K562 (cell line): ENCODE measurements at regions not wholly inside any gene's neighbourhood (a gene's known extent, or its start where the extent isn't known, plus 50 kb on each side); places are given as distances from the start of the nearest gene placed in this dataset.

Experiments
- ATAC-seq: fragments of 200-7000 bp; cut with Tn5 transposase; 3 replicates; pipeline ENCODE4 v1.9.1; 2020; ENCODE audit warnings: moderate library complexity
- BruUV-seq: library from RNA; stranded (reverse); fragments of 400-500 nt; replicated peaks from 2 replicates; lab custom pipeline; 2021; lab: Mats Ljungman, UMichigan
- CTCF ChIA-PET: fragments of 300-600 bp; formaldehyde crosslinking; extraction: SDS; loops from one replicate; lab custom pipeline; 2021; ENCODE audit warnings: low intra/inter-chr PET ratio; lab: Yijun Ruan, JAX
- POLR2A ChIA-PET: fragments of 300-600, 350-650 bp; sonication (Branson Sonifier 250); formaldehyde crosslinking; extraction: SDS; loops from one replicate; lab custom pipeline; 2021; ENCODE audit warnings: antibody characterized with exemption, inconsistent platforms; lab: Yijun Ruan, JAX
- DNase-seq, 4 experiments: peaks; one replicate each; pipeline versions ENCODE4 v3.0.0 to v3.0.0-alpha.2; 2011 to 2018; ENCODE audit warnings: low spot score in 3 of 4, mixed read lengths in 3 of 4; ENCODE audit errors: extremely low read depth in 1 of 4
- FAIRE-seq: peaks from 2 replicates; lab custom pipeline; 2011; peaks lifted over from hg19 to GRCh38; lab: Jason Lieb, UNC
- H2AFZ ChIP-seq: 2 replicates; pipeline ENCODE4 v1.6.0; 2011; ENCODE audit warnings: low read depth, low read length, control low read depth, inconsistent platforms
- H3K27ac ChIP-seq: fragments of 200-600 bp; 3 replicates; pipeline ENCODE4 v1.8.0; 2011; ENCODE audit warnings: low read depth, mild to moderate bottlenecking, control low read depth, inconsistent platforms, low read length, moderate library complexity, mixed read lengths; ENCODE audit errors: extremely low read depth
- H3K27me3 ChIP-seq, 2 experiments: fragments of 300-600 bp in 1 of 2; 2 replicates in 1 of 2; 3 replicates in 1 of 2; pipeline versions ENCODE4 v1.6.0 to v1.8.0; 2011; ENCODE audit warnings: inconsistent platforms in 2 of 2, low read length in 2 of 2, mild to moderate bottlenecking in 1 of 2, mixed read lengths in 1 of 2, moderate library complexity in 1 of 2; ENCODE audit not compliant: control insufficient read depth in 2 of 2, insufficient read depth in 2 of 2
- H3K36me3 ChIP-seq: fragments of 300-600 bp; 3 replicates; pipeline ENCODE4 v1.8.0; 2011; ENCODE audit warnings: mild to moderate bottlenecking, low read length, inconsistent platforms; ENCODE audit not compliant: control insufficient read depth, insufficient read depth
- H3K4me1 ChIP-seq, 2 experiments: fragments of 200-600 bp in 1 of 2; replicated peaks in 1 of 2; 2 replicates in 1 of 2; 3 replicates in 1 of 2; pipeline versions ENCODE4 v1.5.1 to v1.8.0; 2011; ENCODE audit warnings: inconsistent platforms in 2 of 2, low read length in 2 of 2, mild to moderate bottlenecking in 1 of 2, mixed read lengths in 1 of 2, moderate library complexity in 1 of 2; ENCODE audit not compliant: control insufficient read depth in 2 of 2, insufficient read depth in 2 of 2
- H3K4me2 ChIP-seq: 2 replicates; pipeline ENCODE4 v1.6.1; 2011; ENCODE audit warnings: low read length, control low read depth, inconsistent platforms, mixed read lengths; ENCODE audit not compliant: insufficient read depth
- H3K4me3 ChIP-seq: fragments of 200-600 bp; sonication (generic), shearing (Covaris generic); 2 replicates; pipeline ENCODE4 v1.5.1; 2016; ENCODE audit warnings: control low read depth, inconsistent platforms
- H3K79me2 ChIP-seq: fragments of 200-600 bp; 3 replicates; pipeline ENCODE4 v1.8.0; 2011; ENCODE audit warnings: low read length, inconsistent platforms; ENCODE audit not compliant: control insufficient read depth, insufficient read depth
- H3K9ac ChIP-seq, 2 experiments: 2 replicates each; pipeline versions ENCODE4 v1.6.0 to v1.6.1; 2011; ENCODE audit warnings: low read depth in 2 of 2, low read length in 2 of 2, control low read depth in 1 of 2, inconsistent platforms in 1 of 2, mild to moderate bottlenecking in 1 of 2, mixed read lengths in 1 of 2; ENCODE audit not compliant: insufficient read depth in 1 of 2
- H3K9me1 ChIP-seq: one replicate; pipeline ENCODE4 v1.6.0; 2011; ENCODE audit warnings: inconsistent platforms, mild to moderate bottlenecking, low read length, moderate library complexity; ENCODE audit not compliant: control insufficient read depth, insufficient read depth
- H3K9me3 ChIP-seq: replicated peaks from 2 replicates; pipeline ENCODE4 v1.5.1; 2011; ENCODE audit warnings: low read depth, low read length, inconsistent platforms; ENCODE audit not compliant: control insufficient read depth, insufficient read depth
- H4K20me1 ChIP-seq: replicated peaks from 2 replicates; pipeline ENCODE4 v1.6.1; 2011; ENCODE audit warnings: low read length, inconsistent platforms, mixed read lengths; ENCODE audit not compliant: control insufficient read depth, insufficient read depth
- BCOR ChIP-seq: fragments of 450-650 bp; IDR thresholded peaks from 2 replicates; pipeline ENCODE4 v1.6.1; 2016
- KDM1A ChIP-seq, 2 experiments: fragments of 450-650 bp; IDR thresholded peaks; 2 replicates each; pipeline ENCODE4 v1.6.1; 2016; ENCODE audit warnings: mild to moderate bottlenecking in 2 of 2
- KDM4B ChIP-seq, 2 experiments: fragments of 450-650 bp in 1 of 2; sonication (generic) in 1 of 2; IDR thresholded peaks; 2 replicates each; pipeline ENCODE4 v1.6.1; 2016 to 2017; ENCODE audit warnings: borderline replicate concordance in 2 of 2, antibody characterized with exemption in 1 of 2, low read depth in 1 of 2, mild to moderate bottlenecking in 1 of 2
- MYNN ChIP-seq, 2 experiments: sonication (generic); formaldehyde crosslinking in 1 of 2; IDR thresholded peaks; 2 replicates each; pipeline versions ENCODE4 v1.5.0 to v1.6.1; 2016 to 2020; ENCODE audit warnings: antibody characterized with exemption in 1 of 2, missing genetic modification reagents in 1 of 2
- NR2C2 ChIP-seq, 2 experiments: fragments of 200-800 bp in 1 of 2; sonication (Bioruptor generic) in 1 of 2; sonication (generic) in 1 of 2; formaldehyde crosslinking in 1 of 2; IDR thresholded peaks; 2 replicates each; pipeline versions ENCODE4 v1.6.1 to v1.8.0; 2016 to 2022; ENCODE audit warnings: mild to moderate bottlenecking in 1 of 2, missing compliant biosample characterization in 1 of 2, missing genetic modification characterization in 1 of 2, missing genetic modification reagents in 1 of 2
- POLR2H ChIP-seq: IDR thresholded peaks from 2 replicates; pipeline ENCODE4 v1.6.1; 2016; ENCODE audit warnings: missing genetic modification characterization, low read depth, mild to moderate bottlenecking, control low read depth, missing compliant biosample characterization, moderate library complexity
- RBM25 ChIP-seq: fragments of 200-400 bp; formaldehyde crosslinking; IDR thresholded peaks from 2 replicates; pipeline ENCODE4 v1.6.1; 2018; ENCODE audit warnings: low read length, low read depth, moderate library complexity; ENCODE audit not compliant: severe bottlenecking
- RCOR1 ChIP-seq, 2 experiments: IDR thresholded peaks; 2 replicates each; pipeline ENCODE4 v1.6.1; 2012; ENCODE audit warnings: low read depth in 2 of 2, low read length in 2 of 2, borderline replicate concordance in 1 of 2, improper control_type of control experiment in 1 of 2
- SMARCA5 ChIP-seq: fragments of 450-650 bp; IDR thresholded peaks from 2 replicates; pipeline ENCODE4 v1.6.1; 2016
- SUPT5H ChIP-seq: fragments of 450-650 bp; IDR thresholded peaks from 2 replicates; pipeline ENCODE4 v1.6.1; 2016
- ZNF140 ChIP-seq: fragments of 250-450 bp; sonication (Bioruptor Pico); IDR thresholded peaks from 2 replicates; pipeline ENCODE4 v1.8.0; 2021; ENCODE audit warnings: moderate library complexity, mild to moderate bottlenecking, inconsistent platforms
- ZNF184 ChIP-seq: sonication (generic); formaldehyde crosslinking; IDR thresholded peaks from 2 replicates; pipeline ENCODE4 v1.5.0; 2020; ENCODE audit warnings: missing genetic modification reagents
- ZNF232 ChIP-seq: sonication (generic); formaldehyde crosslinking; IDR thresholded peaks from 2 replicates; pipeline ENCODE4 v1.8.0; 2022; ENCODE audit warnings: mild to moderate bottlenecking, missing genetic modification reagents
- WGBS: fragments of 100-300 bp; shearing (Covaris generic); methylation state at CpG from one replicate; pipeline ENCODE4 v1.1.6; 2016; ENCODE audit warnings: low coverage, mixed read lengths; ENCODE audit not compliant: insufficient coverage; ENCODE audit errors: missing lambda C conversion rate; 5-methylcytosine and 5-hydroxymethylcytosine counted together
- in situ Hi-C: fragments of 300-500 bp; cut with MboI; formaldehyde crosslinking; loops from 4 replicates; pipeline ENCODE4 v1.15.0; 2018; ENCODE audit warnings: inconsistent platforms, mixed read lengths
- intact Hi-C: fragments of 100-400 bp; cut with micrococcal nuclease; formaldehyde crosslinking; loops from 2 replicates; pipeline ENCODE4 v1.14.2; 2022
- TF ChIP-seq, protein P1 (sequence below): fragments of 150-350 bp; IDR thresholded peaks from 2 replicates; pipeline ENCODE4 v1.6.1; 2014; ENCODE audit warnings: low read depth, mild to moderate bottlenecking, low read length, borderline replicate concordance

DNA sequence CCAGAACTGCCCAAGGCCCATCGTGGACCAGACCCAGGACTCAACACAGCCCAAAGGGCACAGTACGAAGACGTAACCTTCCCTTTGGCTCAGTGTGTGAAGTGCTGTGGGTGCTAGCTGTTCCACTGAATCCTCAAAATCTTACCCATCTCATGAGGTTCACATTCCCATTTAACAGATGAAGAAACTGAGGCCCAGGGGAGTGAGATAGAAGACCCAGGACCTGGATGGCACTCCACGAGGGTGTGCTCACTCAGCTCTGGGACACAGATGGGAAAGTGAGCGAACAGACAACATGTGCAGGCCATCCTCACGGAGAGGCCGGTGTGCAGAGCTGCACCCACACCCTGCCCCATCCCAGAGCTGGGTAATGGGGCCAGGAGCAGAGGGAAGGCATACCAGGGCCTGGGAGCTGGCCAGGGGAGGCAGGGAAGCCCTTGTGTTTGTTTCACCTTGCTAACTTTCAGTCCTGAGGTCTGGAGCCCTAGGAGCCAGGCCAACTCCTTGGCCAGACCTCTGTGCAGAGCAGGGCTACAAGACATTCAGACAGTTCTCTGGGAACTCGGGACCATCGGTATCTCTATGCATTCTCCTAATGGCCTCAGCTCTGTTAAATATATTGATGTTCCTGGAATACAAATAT, 100.3 kb upstream of the ZMIZ1 start:
- Histone ChIP-seq H3K4me1 (peaks cover 32 to 33% of the 10 kb centered on the region in 2 experiments), H3K27me3 (peaks cover 5 to 16% of the 10 kb centered on the region in 2 experiments), H4K20me1 (no peaks in the 10 kb centered on the region), H3K4me3 (no peak overlapping the region), H3K9ac (no peak overlapping the region), H2AFZ (no peak overlapping the region), H3K9me3 (no peaks in the 10 kb centered on the region), H3K4me2 (no peak overlapping the region), H3K79me2 (no peaks in the 10 kb centered on the region), H3K36me3 (no peaks in the 10 kb centered on the region), H3K9me1 (no peaks in the 10 kb centered on the region), H3K27ac (no peak overlapping the region)
- ATAC-seq (no peak), DNase-seq (no peak), FAIRE-seq (no peak)
- POLR2A ChIA-PET = interaction anchor here (0.7 to 1.2 kb wide), 6 partner anchors 9 to 104 kb away, joined by 3 to 4 read pairs (median 3); no protein-coding TSS in a partner anchor
- CTCF ChIA-PET = no interaction called here
- WGBS = 42% methylated on average over 9 of the region's 9 CpGs
- intact Hi-C loops = no loop called here
- BruUV-seq = no TSS peak
- TF ChIP-seq KDM4B (IDR thresholded peaks at IDR 0.05; ENCODE audit: borderline replicate concordance in 2 of 2, low read depth in 1 of 2) (no peak), MYNN (IDR thresholded peaks at IDR 0.05) (no peak), MYNN (CRISPR knock-in tag; IDR thresholded peaks at IDR 0.05) (no peak), BCOR (peak; percentile 81), RCOR1 (IDR thresholded peaks at IDR 0.05; ENCODE audit: borderline replicate concordance in 1 of 2, low read depth in 2 of 2, low read length in 2 of 2) (0 out of 4 replicates have a peak, but pooled peaks of 1 of the 2 experiments have one; percentile 27), NR2C2 (CRISPR knock-in tag; IDR thresholded peaks at IDR 0.05) (no peak), NR2C2 (tag; IDR thresholded peaks at IDR 0.05) (no peak), POLR2H (tag) (no peak), ZNF184 (no peak), KDM1A (IDR thresholded peaks at IDR 0.05) (peak; percentile 36 to 66; a peak in 2 of 4 replicates), RBM25 (peak; percentile 72), ZNF232 (CRISPR knock-in tag) (no peak), SMARCA5 (0 out of 2 replicates have a peak, but pooled peaks have one; percentile 20), SUPT5H (no peak), ZNF140 (CRISPR knock-in tag) (no peak)
- TF ChIP-seq, protein P1, sequence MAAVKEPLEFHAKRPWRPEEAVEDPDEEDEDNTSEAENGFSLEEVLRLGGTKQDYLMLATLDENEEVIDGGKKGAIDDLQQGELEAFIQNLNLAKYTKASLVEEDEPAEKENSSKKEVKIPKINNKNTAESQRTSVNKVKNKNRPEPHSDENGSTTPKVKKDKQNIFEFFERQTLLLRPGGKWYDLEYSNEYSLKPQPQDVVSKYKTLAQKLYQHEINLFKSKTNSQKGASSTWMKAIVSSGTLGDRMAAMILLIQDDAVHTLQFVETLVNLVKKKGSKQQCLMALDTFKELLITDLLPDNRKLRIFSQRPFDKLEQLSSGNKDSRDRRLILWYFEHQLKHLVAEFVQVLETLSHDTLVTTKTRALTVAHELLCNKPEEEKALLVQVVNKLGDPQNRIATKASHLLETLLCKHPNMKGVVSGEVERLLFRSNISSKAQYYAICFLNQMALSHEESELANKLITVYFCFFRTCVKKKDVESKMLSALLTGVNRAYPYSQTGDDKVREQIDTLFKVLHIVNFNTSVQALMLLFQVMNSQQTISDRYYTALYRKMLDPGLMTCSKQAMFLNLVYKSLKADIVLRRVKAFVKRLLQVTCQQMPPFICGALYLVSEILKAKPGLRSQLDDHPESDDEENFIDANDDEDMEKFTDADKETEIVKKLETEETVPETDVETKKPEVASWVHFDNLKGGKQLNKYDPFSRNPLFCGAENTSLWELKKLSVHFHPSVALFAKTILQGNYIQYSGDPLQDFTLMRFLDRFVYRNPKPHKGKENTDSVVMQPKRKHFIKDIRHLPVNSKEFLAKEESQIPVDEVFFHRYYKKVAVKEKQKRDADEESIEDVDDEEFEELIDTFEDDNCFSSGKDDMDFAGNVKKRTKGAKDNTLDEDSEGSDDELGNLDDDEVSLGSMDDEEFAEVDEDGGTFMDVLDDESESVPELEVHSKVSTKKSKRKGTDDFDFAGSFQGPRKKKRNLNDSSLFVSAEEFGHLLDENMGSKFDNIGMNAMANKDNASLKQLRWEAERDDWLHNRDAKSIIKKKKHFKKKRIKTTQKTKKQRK = no peak
- in situ Hi-C loops = no loop called here
